GM12874 (cell line): ENCODE measurements at regions not wholly inside any gene's neighbourhood (a gene's known extent, or its start where the extent isn't known, plus 50 kb on each side); places are given as distances from the start of the nearest gene placed in this dataset.

Experiments used
- TF ChIP-seq, protein P1 (sequence below): IDR thresholded peaks from 2 replicates; pipeline ENCODE4 v1.5.1; 2011; ENCODE audit warnings: low read depth, mild to moderate bottlenecking, control low read depth, low read length, moderate library complexity; ENCODE audit not compliant: insufficient read depth

DNA sequence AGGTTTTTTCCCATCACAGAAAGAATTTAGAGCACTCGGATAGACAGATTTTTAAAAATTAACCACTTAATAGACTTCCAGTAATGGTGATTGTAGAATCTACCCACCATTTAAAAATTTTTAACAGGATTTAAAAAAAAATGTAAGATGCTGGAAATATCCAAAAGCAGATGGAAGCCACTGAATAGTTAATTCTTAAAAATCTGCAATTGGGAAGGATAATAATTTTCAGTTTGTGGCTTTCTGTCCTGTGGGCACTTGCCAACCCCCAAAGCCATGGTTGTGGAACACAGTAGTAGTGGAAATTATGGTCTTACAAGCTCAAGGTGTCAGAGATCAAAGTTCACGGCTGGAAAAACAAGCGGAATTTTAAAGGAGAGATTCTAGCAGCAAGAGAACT is 101.0 kb upstream of the SP4 start:
- TF ChIP-seq, protein P1, sequence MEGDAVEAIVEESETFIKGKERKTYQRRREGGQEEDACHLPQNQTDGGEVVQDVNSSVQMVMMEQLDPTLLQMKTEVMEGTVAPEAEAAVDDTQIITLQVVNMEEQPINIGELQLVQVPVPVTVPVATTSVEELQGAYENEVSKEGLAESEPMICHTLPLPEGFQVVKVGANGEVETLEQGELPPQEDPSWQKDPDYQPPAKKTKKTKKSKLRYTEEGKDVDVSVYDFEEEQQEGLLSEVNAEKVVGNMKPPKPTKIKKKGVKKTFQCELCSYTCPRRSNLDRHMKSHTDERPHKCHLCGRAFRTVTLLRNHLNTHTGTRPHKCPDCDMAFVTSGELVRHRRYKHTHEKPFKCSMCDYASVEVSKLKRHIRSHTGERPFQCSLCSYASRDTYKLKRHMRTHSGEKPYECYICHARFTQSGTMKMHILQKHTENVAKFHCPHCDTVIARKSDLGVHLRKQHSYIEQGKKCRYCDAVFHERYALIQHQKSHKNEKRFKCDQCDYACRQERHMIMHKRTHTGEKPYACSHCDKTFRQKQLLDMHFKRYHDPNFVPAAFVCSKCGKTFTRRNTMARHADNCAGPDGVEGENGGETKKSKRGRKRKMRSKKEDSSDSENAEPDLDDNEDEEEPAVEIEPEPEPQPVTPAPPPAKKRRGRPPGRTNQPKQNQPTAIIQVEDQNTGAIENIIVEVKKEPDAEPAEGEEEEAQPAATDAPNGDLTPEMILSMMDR, result no peak

DNA sequence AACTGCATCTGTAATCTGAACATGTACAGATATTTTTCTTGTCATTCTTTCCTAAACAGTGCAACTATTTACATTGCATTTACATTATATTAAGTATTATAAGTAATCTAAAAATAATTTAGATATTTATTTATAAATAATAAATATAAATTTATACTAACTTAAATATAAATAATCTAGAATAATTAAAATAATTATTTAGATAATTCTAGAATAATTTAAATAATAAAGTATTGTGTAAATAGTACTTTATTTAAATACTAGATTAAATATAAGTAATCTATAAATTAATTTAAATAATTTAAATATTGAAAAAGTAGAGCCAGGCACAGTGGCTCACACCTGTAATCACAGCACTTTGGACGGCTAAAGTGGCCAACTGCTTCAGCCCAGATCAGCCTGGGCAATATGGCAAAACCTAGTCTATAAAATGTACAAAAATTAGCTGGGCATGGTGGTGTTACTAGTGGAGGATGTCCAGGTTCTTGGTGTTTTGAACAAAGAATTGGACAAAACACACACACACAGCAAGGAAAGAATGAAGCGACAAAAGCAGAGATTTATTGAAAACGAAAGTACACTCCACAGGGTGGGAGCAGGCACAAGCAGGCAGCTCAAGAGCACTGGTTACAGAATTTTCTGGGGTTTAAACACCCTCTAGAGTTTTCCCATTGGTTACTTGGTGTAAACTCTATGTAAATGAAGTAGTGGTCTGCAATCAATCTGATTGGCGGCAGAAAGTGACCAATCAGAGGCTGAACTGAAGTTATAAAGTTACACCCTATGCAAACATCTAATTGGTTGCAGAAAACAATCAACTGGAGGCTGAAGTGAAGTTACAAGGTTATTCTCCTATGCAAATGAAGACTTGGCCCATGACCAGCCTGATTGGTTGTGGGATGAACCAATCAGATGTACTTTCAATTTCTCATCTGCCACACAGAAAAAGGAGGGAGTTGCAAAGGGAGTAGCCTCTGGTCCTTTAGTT is 100.2 kb upstream of the SP4 start:
- TF ChIP-seq, protein P1, result no peak

DNA sequence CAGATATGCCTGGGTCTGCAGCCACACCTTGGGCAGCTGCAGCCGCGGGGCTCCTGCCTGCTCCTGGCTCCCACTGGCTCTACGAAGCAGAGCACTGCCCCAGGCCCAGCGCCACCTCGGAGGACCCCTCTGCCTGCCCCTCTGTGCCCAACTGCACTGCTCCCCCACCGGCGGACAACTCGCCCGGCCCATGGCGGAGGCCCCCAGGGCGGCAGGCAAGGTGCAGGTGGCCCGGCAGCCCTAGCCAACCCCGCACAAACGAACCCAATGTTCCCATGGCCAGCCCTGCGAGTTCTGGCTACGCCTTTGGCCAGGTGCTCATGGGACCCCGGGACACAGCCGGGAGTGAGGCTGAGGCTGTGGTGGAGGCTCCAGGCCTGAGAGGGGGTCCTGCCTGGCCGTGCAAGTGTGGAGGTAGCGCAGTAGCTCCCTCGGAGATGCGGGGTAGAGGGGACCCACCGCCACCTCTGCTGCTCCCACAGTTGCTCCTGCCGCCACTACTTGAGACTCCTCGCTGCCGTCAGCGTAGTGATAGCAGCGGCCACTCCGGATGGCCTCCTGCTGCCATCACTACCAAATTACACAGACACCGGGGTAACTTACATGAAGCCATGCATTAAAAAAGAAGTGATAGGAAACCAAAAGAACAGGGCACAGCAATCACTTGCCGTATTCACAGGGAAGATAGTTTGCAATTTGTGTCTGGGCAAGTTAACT is 97.3 kb upstream of the SP4 start:
- TF ChIP-seq, protein P1, result no peak

DNA sequence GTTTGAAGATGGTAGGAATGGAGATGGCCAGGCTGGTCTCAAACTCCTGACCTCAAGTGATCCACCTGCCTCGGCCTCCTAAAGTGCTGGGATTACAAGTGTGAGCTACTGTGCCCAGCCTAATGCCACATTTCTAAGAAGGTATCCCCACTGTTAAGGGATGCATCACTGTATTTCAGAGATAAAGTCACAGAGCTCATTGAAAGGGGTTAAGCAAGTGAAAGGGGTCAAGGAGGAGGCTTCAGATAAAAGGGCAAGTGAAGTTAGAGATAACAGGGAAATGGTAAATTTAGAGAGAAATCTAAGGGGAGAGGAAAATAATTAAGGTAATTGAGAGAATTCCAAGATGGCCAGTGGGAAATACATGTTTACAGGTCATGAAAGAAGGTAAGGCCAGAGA is 93.0 kb upstream of the SP4 start:
- TF ChIP-seq, protein P1, result no peak

DNA sequence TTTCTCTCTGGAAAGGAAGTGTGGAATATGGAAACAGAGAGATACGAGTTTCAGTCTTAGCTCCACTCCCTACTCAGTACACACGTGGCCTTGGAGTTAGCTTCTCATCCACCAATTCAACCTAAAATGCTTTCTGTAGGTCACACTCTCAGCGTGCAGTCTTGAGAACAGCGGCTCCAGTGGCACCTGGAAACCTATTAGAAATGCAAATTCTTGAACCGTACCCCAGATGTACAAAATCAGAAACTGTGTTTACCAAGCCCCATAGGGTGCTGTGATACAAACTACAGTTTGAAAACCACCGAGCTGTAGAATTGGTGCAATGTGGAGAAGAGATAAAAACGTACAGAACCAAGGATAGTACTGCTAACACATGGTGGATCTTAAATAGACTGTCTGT is 91.1 kb upstream of the SP4 start:
- TF ChIP-seq, protein P1, result no peak

DNA sequence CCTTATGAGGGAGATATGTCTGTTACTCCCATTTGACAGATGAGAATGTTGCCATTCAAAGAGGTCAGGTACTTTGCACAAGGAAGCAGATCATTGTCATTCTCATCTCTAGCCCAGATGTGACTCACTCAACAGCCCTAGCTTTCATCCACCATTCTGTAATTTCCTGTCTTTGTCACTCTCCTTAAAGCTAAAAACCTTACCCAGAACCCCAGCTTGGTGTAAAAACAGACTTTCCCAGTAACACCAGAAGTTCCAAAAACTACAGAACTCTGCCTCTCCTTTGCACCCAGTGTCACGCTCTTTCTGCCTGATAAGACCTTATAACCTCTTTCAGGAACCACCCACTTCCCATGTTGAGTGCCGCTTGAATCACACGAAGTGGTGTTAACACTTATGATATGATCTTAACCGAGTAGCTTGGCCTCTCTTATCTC is 89.1 kb upstream of the SP4 start:
- TF ChIP-seq, protein P1, result no peak

DNA sequence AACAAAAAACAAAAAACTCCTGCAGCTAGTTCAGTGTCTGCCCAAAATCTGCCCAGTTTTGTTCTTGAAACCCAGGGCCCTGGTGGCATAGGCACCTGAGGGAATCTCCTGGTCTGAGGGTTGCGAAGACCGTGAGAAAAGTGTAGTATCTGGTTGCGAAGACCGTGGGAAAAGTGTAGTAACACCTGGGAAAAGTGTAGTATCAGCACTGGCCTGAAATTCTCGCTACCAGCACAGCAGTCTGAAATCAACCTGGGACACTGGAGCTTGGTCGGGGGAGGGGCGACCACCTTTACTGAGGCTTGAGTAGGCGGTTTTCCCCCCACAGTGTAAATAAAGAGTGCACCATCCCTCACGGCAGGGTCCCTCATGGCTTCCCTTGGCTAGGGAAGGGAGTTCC is 82.5 kb upstream of the SP4 start:
- TF ChIP-seq, protein P1, result no peak
